Upper lobe of left lung (tissue), 6 donors: ENCODE measurements at regions not wholly inside any gene's neighbourhood (a gene's known extent, or its start where the extent isn't known, plus 50 kb on each side); places are given as distances from the start of the nearest gene placed in this dataset.

Experiments
- ATAC-seq, 2 donors: fragments of 200-7000 bp; cut with Tn5 transposase; one replicate each; pipeline ENCODE4 v1.9.1; 2022; ENCODE audit warnings: mild to moderate bottlenecking in 2 of 2, moderate library complexity in 2 of 2; ENCODE audit not compliant: low FRiP score in 2 of 2
- DNase-seq, 2 donors: peaks; one replicate each; pipeline ENCODE4 v3.0.0-alpha.2; 2019 to 2020
- H3K27ac ChIP-seq, 4 donors: fragments of 200-600 bp; sonication (generic); one replicate each; pipeline ENCODE4 v1.5.1; 2016 to 2019
- H3K27me3 ChIP-seq, 4 donors: fragments of 200-600 bp; sonication (generic); one replicate each; pipeline ENCODE4 v1.5.1; 2017 to 2019
- H3K36me3 ChIP-seq, 4 donors: fragments of 200-600 bp; sonication (generic); one replicate each; pipeline ENCODE4 v1.5.1; 2016 to 2019
- H3K4me1 ChIP-seq, 4 donors: fragments of 200-600 bp; sonication (generic); one replicate each; pipeline ENCODE4 v1.5.1; 2018 to 2019
- H3K4me3 ChIP-seq, 4 donors: fragments of 200-600 bp; sonication (generic); one replicate each; pipeline ENCODE4 v1.5.1; 2017 to 2019; ENCODE audit warnings: mild to moderate bottlenecking in 2 of 4, moderate library complexity in 1 of 4
- H3K9me3 ChIP-seq, 4 donors: fragments of 200-600 bp; sonication (generic); one replicate each; pipeline ENCODE4 v1.5.1; 2018 to 2019
- CTCF ChIP-seq, 6 experiments: fragments of 450-650 bp in 4 of 6; fragments of 200-600 bp in 2 of 6; sonication (generic) in 2 of 6; IDR thresholded peaks; one replicate each; pipeline ENCODE4 v1.5.1; 2016 to 2019; ENCODE audit warnings: antibody characterized with exemption in 6 of 6
- EP300 ChIP-seq, 4 donors: sonication (generic); formaldehyde crosslinking; IDR thresholded peaks; one replicate each; pipeline ENCODE4 v1.5.1; 2017; ENCODE audit warnings: antibody characterized with exemption in 4 of 4, control low read depth in 2 of 4
- POLR2A ChIP-seq, 4 donors: fragments of 450-650 bp; IDR thresholded peaks; one replicate each; pipeline ENCODE4 v1.5.1; 2016 to 2017; ENCODE audit warnings: antibody characterized with exemption in 4 of 4, mild to moderate bottlenecking in 2 of 4
- POLR2AphosphoS5 ChIP-seq, 2 donors: sonication (generic); formaldehyde crosslinking; IDR thresholded peaks; one replicate each; pipeline ENCODE4 v1.5.1; 2017; ENCODE audit warnings: antibody characterized with exemption in 2 of 2
- WGBS, 2 donors: methylation state at CpG; one replicate each; pipeline ENCODE4 v1.1.5; 2017 to 2018; 5-methylcytosine and 5-hydroxymethylcytosine counted together
- donor health status: DM: no; HTN: no; CAD: no; lungs with moderate emphysema.
- donor health status: DM: no; HTN: yes; CAD: no; lungs with severe emphysema.

- no peak overlapping the region for H3K27ac ChIP-seq
- WGBS, 2 donors, result 61 to 75% methylated on average over 4 of the region's 4 CpGs
- no peaks in the 10 kb centered on the region for H3K4me1 ChIP-seq
- DNase-seq (no peak), ATAC-seq (no peak)
- H3K9me3 ChIP-seq, result no peaks in the 10 kb centered on the region
- no peak overlapping the region for H3K4me3 ChIP-seq
- H3K36me3 ChIP-seq, result no peaks in the 10 kb centered on the region
- H3K27me3 ChIP-seq, result no peaks in the 10 kb centered on the region
- TF ChIP-seq CTCF (IDR thresholded peaks at IDR 0.05) (no peak), EP300 (IDR thresholded peaks at IDR 0.05) (no peak), POLR2AphosphoS5 (IDR thresholded peaks at IDR 0.05) (no peak), POLR2A (IDR thresholded peaks at IDR 0.05) (no peak)
These were observed 179.3 kb downstream of the GALC start for GRCh38 chr14:87813686-87814085.

GRCh38 chr14:87813211-87813610 lies 179.8 kb downstream of the GALC start:
- H3K27ac ChIP-seq, result no peak overlapping the region
- H3K27me3 ChIP-seq, result no peaks in the 10 kb centered on the region
- ATAC-seq, result no peak
- TF ChIP-seq POLR2AphosphoS5 (IDR thresholded peaks at IDR 0.05) (no peak), POLR2A (IDR thresholded peaks at IDR 0.05) (no peak), EP300 (IDR thresholded peaks at IDR 0.05) (no peak), CTCF (IDR thresholded peaks at IDR 0.05) (no peak)
- H3K4me1 ChIP-seq, result no peaks in the 10 kb centered on the region
- H3K4me3 ChIP-seq, result no peak overlapping the region
- WGBS, 2 donors, result 54 to 71% methylated on average over 1 of the region's 1 CpG
- no peak for DNase-seq
- no peaks in the 10 kb centered on the region for H3K36me3 ChIP-seq
- no peaks in the 10 kb centered on the region for H3K9me3 ChIP-seq

- Histone ChIP-seq H3K4me3 (no peak overlapping the region), H3K9me3 (no peaks in the 10 kb centered on the region), H3K4me1 (no peaks in the 10 kb centered on the region), H3K27ac (no peak overlapping the region), H3K27me3 (no peaks in the 10 kb centered on the region), H3K36me3 (no peaks in the 10 kb centered on the region)
- no peak for ATAC-seq
- no peak for TF ChIP-seq CTCF (IDR thresholded peaks at IDR 0.05)
- no peak for TF ChIP-seq POLR2A (IDR thresholded peaks at IDR 0.05)
- TF ChIP-seq EP300 (IDR thresholded peaks at IDR 0.05), result no peak
- no peak for TF ChIP-seq POLR2AphosphoS5 (IDR thresholded peaks at IDR 0.05)
- WGBS, 2 donors, result 92% methylated on average over 1 of the region's 1 CpG
- DNase-seq, result no peak
These were observed 181.7 kb downstream of the GALC start for GRCh38 chr14:87811246-87811645.

GRCh38 chr14:87810711-87811110 lies 182.3 kb downstream of the GALC start:
- ATAC-seq (no peak), DNase-seq (no peak)
- Histone ChIP-seq H3K4me3 (no peak overlapping the region), H3K4me1 (no peaks in the 10 kb centered on the region), H3K36me3 (no peaks in the 10 kb centered on the region), H3K27me3 (no peaks in the 10 kb centered on the region), H3K9me3 (no peaks in the 10 kb centered on the region), H3K27ac (no peak overlapping the region)
- WGBS, 2 donors, result 85% methylated on average over 6 of the region's 6 CpGs
- TF ChIP-seq POLR2AphosphoS5 (IDR thresholded peaks at IDR 0.05) (no peak), CTCF (IDR thresholded peaks at IDR 0.05) (no peak), EP300 (IDR thresholded peaks at IDR 0.05) (no peak), POLR2A (IDR thresholded peaks at IDR 0.05) (no peak)

GRCh38 chr14:87809261-87809660 lies 183.7 kb downstream of the GALC start:
- Histone ChIP-seq H3K4me3 (no peak overlapping the region), H3K27ac (no peak overlapping the region), H3K4me1 (no peaks in the 10 kb centered on the region), H3K9me3 (no peaks in the 10 kb centered on the region), H3K27me3 (no peaks in the 10 kb centered on the region), H3K36me3 (no peaks in the 10 kb centered on the region)
- TF ChIP-seq POLR2AphosphoS5 (IDR thresholded peaks at IDR 0.05) (no peak), EP300 (IDR thresholded peaks at IDR 0.05) (no peak), POLR2A (IDR thresholded peaks at IDR 0.05) (no peak), CTCF (IDR thresholded peaks at IDR 0.05) (no peak)
- ATAC-seq, result no peak
- DNase-seq, result no peak
- WGBS, 2 donors, result 69 to 96% methylated on average over 5 of the region's 5 CpGs
